ENCODE measurements at regions not wholly inside any gene's neighbourhood (a gene's known extent, or its start where the extent isn't known, plus 50 kb on each side); places are given as distances from the start of the nearest gene placed in this dataset.
"Not testable (repeated sequence)": the region's sequence is repeated elsewhere in the genome, so short reads cannot be mapped to it uniquely, and the experiment has no call there.

DNA sequence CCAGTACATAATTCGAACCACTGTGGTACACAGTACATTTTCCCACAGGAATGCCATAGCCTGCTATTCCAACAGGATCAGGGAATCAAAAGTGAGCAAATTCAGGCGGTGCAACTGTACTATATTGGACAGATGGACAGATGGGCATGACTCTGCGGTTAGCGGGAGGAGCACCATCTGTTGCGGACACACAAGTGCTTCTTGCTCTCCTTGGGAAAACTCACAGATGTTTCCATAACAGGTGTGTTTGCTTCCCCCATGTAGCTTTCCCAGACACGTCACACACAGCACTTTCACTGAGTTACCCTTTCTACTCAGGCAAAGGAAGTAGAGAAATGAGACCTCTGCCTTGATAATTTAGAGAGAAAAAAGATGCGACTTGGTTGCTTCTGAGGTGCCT, 325.1 kb upstream of the THBS1 start:
- DNase-seq (ENCODE audit: low read depth in 3 of 3, low spot score in 2 of 3), result no peak

DNA sequence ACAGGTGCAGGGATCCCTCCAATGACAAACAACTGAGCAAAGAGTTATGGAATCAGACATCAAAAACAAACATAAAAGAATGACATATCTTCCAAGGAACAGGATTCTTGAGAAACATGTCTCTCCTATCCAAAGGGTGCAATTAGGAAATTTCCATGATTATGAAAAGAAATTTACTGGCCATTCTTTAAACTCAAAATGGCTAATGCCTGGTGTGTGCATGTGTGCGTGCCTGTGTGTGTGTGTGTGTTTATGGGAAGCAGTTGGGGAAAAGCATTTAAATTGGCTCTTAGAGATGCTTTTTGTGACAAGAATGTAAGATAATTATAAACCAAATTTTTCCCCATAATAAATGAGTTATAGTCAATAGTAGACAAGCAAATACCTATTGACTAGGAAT, 320.5 kb upstream of the THBS1 start:
- DNase-seq (ENCODE audit: low read depth in 3 of 3, low spot score in 2 of 3), result no peak

DNA sequence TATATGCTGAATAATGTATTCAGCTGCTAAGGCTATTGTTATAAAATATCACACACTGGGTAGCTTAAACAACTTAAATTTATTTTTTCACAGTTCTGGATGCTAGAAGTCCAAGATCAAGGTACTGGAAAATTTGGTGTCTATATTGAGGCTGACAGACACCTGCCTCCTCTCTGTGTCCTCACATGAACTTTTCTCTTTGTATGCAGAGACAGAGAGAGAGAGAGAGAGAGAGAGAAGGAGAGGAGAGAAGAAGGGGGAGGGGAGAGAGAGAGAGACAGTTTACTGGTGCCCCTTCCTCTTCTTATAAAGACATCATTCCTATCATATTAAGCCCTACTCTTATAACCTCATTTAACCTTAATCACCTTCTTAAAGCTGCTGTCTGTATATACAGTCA, 320.1 kb upstream of the THBS1 start:
- no peak for DNase-seq (ENCODE audit: low read depth in 3 of 3, low spot score in 2 of 3)

DNA sequence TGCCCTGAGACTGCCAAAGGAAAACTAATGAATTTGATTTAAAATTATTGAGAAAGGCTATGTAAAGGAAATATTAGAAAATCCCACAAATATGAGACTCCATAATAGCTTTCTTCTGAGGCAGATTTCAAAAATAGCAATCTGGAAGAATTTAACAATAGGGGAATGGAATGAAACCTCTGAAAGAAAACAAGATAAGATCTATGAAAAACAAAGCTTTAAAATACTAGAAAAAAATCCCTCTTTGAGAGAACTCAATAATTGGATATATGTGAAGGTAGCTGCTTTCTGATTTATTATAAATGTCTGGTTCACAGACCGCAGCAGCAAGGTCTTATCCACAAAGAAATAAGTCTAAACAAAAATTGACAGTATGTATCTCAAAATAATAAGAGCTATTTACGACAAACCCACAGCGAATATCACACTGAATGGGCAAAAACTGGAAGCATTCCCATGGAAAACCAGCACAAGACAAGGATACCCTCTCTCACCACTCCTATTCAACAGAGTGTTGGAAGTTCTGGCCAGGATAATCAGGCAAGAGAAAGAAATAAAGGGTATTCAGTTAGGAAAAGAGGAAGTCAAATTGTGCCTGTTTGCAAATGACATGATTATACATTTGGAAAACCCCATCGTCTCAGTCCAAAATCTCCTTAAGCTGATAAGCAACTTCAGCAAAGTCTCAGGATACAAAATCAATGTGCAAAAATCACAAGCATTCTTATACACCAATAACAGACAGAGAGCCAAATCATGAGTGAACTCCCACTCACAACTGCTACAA, 319.3 kb upstream of the THBS1 start:
- not testable (repeated sequence) for DNase-seq (ENCODE audit: low read depth in 3 of 3, low spot score in 2 of 3)

DNA sequence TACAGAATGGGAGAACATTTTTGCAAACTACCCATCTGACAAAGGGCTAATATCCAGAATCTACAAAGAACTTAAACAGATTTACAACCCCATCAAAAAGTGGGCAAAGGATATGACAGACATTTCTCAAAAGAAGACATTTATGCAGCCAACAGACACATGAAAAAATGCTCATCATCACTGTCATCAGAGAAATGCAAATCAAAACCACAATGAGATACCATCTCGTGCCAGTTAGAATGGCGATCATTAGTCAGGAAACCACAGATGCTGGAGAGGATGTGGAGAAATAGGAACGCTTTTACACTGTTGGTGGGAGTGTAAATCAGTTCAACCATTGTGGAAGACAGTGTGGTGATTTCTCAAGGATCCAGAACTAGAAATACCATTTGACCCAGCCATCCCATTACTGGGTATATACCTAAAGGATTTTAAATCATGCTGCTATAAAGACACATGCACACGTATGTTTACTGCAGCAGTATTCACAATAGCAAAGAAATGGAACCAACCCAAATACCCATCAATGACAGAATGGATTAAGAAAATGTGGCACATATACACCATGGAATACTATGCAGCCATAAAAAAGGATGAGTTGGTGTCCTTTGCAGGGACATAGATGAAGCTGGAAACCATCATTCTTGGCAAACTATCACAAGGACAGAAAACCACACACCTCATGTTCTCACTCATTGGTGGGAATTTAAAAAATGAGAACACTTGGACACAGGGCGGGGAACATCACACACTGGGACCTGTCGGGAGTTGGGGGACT, 317.7 kb upstream of the THBS1 start:
- not testable (repeated sequence) for DNase-seq (ENCODE audit: low read depth in 3 of 3, low spot score in 2 of 3)

DNA sequence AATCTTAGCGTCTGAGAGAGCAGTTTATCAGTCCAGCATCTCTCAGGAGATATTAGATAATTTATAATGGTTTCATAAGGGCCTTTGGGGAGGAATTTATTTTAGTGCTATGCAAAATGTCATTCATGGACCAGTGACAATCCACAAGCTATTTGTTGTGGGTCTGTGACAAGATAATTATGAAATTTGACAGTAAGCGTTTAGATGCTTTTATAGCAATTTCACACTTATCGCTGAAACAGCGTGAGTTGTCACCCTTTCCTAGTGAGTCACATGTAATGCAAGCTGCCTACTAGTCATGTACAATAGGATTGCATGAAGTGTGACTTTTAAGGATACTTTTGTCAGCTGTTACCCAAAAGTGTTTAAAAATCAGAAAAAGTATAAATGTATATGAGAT, 315.6 kb upstream of the THBS1 start:
- DNase-seq (ENCODE audit: low read depth in 3 of 3, low spot score in 2 of 3), result no peak

DNA sequence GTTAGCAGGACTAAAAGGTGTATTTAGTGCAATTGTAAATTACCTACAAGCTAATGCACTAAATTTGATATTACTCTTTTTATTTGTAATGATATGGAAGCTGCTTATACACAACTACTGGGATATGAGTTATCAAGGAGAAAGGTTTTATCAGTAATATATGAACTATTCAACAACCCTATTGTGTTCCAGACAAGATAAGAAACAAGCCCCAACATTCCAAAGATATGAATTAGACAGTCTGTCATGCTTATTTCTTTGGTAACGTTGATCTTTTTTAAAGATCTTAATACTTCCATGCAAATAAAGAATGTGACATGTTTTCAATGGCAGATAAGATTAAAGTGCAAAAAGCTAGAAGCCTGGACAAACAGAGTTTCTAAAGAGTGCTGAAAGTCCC, 314.0 kb upstream of the THBS1 start:
- DNase-seq (ENCODE audit: low read depth in 3 of 3, low spot score in 2 of 3), result no peak

DNA sequence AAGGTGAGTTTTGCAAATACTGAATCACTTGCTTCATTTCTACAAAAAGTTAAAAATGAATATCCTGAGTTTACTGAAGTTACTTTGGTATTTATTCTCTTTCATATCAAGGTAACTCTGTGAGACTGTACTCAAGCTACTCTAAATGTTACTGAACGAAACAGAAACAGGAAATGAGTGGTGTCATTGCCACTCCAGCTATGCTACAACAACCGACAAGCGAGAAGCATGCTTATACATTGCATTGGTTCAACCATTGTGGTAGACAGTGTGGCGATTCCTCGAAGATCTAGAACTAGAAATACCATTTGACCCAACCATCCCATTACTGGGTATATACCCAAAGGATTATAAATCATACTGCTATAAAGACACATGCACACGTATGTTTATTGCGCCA, 313.2 kb upstream of the THBS1 start:
- no peak for DNase-seq (ENCODE audit: low read depth in 3 of 3, low spot score in 2 of 3)

DNA sequence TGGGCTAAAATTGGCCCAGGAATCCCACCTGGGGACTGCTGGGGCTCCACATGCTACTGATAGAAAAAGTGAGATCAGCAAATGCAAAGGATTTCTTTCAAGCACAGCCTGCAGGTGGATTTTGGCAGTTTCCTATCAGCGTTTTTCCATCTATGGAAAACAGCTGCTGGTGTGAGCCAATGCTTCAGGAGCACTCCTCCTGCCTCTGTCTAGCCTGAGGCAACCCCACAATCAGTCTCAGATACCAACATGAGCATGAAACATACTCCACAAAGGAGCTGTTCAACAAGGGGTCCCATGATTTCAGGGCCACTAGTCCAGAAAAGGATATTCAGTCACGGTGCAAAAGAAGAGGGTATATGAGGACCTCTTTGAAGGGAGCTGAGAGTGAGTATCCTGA, 311.5 kb upstream of the THBS1 start:
- DNase-seq (ENCODE audit: low read depth in 3 of 3, low spot score in 2 of 3), result no peak

DNA sequence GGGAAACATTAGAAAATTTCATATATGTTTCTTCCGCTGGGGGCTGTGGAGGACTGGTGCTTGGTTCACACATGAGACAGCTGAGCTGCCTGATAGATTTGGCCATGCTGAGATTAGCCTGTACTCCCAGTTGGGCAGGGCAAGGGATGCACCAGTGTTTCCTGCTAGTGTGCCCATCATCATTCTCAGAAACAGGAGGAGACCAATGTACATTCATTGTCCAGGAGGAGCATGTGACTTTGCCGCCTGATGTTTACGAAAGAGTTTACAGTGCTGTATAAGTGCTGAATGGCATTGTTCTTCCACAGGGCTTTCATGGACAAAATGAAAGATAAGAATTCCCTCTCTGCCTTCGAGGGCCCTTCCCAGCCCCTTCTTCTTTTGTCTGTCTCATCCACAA, 311.1 kb upstream of the THBS1 start:
- no peak for DNase-seq (ENCODE audit: low read depth in 3 of 3, low spot score in 2 of 3)

DNA sequence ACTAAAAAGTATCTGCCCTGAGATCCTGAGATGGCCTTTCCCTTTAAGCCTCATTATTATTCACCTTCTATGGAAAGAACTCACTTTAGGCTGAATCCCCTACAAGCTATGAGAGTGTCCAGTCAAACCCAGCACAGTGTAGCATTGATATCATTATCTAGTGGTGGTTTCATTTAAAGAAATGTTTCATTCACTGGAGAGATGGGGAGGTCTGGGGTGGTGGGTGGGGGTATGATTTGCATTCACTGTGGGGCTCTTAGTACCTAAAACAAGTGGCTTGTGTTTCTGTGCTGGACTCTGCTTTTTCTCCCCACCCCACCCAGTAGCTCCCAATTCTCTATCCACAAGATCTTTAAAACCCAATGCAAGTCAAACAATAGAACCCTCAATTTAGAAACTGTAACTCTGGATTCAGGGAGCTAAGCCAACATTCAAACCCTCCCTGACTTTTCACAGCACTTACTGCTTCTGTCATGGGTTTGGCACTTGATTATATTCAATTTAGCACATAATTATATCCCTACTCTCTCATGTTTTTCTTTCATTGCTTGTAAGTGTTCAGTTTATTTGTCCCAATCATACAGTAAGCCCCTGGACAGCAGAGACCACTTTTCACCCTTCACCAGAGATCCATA, 310.5 kb upstream of the THBS1 start:
- no peak for DNase-seq (ENCODE audit: low read depth in 3 of 3, low spot score in 2 of 3)

DNA sequence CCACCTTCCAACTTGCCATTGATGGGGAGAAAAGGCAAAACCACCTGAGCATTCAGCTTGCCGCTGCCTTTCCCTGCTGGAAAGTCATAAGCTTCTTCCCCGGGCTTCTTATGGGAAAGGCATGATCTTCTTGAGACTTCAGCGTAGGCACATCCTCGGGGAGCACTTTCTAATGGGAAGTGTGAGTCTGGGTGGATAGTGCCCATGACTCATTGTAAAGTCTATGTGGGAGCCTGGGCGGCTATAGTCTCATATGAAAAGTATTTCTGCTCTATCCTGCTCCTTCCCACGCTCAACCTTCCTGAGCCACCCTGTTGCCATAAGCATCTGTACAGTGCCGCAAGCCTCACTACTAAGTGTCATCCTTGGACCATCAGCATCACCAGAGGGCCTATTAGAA, 309.9 kb upstream of the THBS1 start:
- no peak for DNase-seq (ENCODE audit: low read depth in 3 of 3, low spot score in 2 of 3)

DNA sequence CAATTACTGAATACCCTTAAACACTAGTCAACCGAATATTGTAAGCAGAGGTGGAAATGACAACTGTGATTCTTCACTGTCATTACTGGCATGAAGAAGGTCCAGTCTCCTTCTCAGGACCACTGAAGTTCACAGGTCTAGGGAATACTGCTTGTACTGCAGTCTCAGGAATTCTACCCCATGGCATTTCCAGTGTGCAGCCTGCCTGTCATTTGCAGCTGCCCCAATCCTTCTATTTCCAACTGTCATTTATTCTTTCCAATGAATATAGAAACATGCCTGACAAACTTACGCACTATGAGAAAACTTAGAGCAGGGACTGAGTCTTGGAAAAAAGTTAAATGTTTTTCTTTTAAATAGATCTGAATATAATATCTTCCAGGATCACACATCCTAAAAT, 308.0 kb upstream of the THBS1 start:
- DNase-seq (ENCODE audit: low read depth in 3 of 3, low spot score in 2 of 3), result no peak

DNA sequence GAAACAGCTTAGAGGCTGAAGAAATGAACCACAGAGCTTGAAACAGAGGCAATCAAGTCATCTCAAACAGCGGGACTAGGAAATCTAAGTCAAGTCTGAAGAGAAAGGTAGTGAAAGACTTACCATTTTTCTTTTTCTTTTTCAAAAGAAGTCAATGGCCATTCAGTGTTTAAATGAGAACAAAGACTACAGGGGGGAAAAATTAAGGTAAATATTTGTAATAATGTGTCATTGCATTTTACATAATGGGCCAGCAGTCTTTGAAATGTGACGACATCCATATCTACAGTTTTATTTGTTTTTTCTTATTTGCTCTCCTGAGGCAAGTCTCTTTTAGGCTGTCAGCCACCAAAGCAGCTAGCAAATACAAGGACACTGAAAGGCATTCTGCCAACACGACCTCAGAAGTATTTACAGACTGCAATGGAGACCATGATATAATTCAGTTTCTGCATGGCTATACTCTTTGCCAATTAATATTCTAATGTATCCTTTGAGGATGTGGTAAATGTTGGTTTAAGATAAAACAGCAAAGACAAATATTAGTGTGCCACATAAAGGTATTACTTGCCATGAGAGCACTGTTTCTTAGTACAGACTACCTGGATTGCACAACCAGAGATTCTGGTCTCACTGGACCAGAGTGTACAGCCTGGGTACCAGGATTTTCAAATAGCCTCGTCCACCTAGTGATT, 307.0 kb upstream of the THBS1 start:
- DNase-seq (ENCODE audit: low read depth in 3 of 3, low spot score in 2 of 3), result no peak

DNA sequence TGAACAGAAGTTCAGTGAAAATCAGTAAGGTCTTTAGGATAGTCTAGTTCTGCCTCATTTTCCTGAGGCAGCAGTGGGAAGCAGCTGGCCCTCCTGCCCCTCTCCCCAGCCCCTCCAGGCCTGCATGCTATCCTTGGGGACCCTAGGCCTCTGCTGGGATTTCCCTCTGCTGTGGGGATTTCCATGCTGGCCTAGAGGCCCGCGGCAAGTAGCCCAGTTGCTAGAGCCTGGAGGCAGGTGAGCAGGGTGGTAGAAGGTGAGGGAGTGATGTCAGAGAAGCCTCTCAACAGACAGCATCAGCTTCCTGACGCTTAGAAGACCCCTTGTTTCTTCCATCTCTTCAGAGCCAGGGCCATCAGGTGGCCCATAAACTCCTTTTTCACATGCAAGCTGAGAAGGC, 305.8 kb upstream of the THBS1 start:
- DNase-seq (ENCODE audit: low read depth in 3 of 3, low spot score in 2 of 3), result no peak

DNA sequence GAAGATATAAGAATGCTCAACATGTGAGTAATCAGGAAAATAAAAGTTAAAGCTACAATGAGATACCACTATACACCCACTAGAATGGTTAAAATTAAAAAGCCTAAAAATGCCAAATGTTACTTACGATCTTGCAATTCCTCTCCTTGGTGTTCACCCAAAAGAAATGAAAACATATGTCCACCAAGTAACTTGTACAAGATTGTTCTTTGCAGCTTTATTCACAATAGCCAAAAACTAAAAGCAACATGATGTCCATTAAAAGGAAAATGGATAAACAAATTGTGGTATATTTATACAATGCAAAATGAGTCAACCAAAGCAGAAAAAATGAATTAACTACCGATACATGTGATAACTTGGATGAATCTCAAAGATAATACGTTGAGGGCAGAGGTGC, 301.6 kb upstream of the THBS1 start:
- no peak for DNase-seq (ENCODE audit: low read depth in 3 of 3, low spot score in 2 of 3)

DNA sequence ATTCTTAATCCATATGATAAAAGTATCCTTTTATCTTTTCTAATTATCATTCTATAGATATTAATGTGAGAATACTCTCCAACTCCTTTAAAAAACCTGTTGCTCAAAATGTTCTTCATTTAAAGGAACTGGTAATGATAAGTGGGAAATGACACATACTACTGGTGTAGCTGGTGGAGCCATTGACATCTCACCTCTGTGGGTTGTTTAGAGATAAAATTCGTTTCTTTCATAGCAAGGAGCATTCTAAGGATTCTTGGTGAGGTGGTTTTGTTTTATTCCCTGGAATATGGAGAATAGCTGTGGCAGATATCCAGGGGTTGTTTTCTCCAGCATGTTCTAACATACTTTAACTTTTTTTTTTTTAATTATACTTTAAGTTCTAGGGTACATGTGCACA, 299.8 kb upstream of the THBS1 start:
- no peak for DNase-seq (ENCODE audit: low read depth in 3 of 3, low spot score in 2 of 3)

DNA sequence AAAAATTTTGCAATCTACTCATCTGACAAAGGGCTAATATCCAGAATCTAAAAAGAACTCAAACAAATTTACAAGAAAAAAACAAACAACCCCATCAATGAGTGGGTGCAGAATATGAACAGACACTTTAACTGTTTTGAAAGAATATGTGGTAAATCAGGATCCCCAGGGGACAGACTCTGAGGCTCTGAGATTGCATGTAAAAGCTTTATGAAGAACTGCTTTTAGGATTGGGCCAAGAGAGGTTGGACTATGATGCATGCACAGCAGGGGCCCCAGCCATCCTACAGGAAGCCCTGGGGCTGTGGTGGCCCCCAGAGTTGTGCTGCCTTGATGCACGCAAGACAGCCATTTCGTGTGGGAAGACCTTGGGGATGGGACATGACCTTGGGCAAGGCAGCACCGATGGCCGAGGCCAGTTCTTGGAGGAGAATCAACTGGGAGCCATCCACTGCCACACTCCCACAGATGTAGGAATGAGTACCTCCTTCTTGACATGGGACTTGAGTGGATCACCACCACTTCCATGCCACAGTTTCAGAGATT, 298.1 kb upstream of the THBS1 start:
- no peak for DNase-seq (ENCODE audit: low read depth in 3 of 3, low spot score in 2 of 3)

DNA sequence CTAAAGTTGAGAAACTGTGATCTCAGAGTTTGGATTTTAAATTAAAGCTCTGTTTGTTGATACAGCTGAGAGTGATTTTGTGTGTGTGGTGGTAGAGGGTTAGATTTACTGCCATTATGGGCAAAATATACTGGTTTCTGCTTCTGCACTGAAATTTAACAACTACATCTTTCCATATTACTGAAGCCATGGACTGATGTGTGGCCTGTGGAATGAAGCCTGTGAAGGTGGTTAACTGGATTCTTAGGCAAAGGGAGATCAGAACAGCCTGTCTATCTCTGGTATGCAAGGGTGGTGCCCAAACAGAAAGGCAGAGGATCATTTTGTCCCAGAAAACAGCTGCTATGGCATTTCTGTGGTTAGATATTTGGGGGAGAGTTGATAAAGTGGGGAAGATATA, 297.3 kb upstream of the THBS1 start:
- no peak for DNase-seq (ENCODE audit: low read depth in 3 of 3, low spot score in 2 of 3)

DNA sequence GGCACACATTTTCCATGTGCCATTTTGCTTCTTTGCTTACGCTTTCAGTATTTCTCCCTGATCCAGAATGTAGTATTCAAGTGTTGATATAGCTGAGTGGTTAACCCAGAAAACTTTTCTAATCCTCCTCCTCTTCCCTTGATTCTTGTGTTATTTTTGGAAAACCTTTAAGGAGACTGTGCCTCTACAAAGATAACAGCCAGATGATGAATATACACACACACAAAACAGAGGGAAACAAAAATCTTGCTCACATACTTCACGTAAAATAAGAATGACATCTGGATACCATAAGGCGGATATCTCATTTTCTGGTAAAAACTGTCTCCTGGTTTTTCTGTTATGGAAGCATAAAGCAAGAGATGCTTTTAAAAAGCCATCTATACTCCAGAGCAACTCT, 295.8 kb upstream of the THBS1 start:
- DNase-seq (ENCODE audit: low read depth in 3 of 3, low spot score in 2 of 3), result no peak

DNA sequence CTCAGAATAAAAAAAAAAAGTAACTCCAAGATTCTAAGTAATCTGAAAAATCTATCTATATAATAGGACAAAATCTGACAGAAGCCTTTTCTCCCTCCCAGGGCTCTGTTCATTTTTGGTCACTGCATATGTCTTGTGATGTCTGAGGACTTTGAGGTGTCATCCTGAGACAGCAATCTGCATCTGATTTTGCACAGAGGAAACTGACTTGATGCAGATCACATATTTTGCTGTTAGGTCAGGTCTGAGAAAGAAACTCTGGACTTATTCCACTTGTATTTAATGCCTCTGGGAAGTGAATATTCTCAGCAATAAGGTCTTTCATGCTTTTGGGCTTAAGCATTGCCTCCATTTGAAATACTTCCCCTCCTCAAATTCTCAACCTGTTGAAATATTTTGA, 295.2 kb upstream of the THBS1 start:
- no peak for DNase-seq (ENCODE audit: low read depth in 3 of 3, low spot score in 2 of 3)
